ENCODE measurements at regions not wholly inside any gene's neighbourhood (a gene's known extent, or its start where the extent isn't known, plus 50 kb on each side); places are given as distances from the start of the nearest gene placed in this dataset.
A peak's percentile ranks its signal among the peaks of the same experiment; 100 is the strongest.

GRCh38 chr6:79431537-79431933 is 105.7 kb downstream of the LCA5 start:
- TF ChIP-seq NFIC (IDR thresholded peaks at IDR 0.05) (no peak), EGR1 (IDR thresholded peaks at IDR 0.05) (no peak), CEBPB (IDR thresholded peaks at IDR 0.05) (no peak), FOXM1 (IDR thresholded peaks at IDR 0.05; ENCODE audit: borderline replicate concordance, low read depth) (no peak), TCF12 (IDR thresholded peaks at IDR 0.05; ENCODE audit: low read depth) (no peak), USF1 (IDR thresholded peaks at IDR 0.05) (no peak), TEAD4 (IDR thresholded peaks at IDR 0.05) (0 out of 2 replicates have a peak, but pooled peaks have one; percentile 15), ZBTB7A (IDR thresholded peaks at IDR 0.05; ENCODE audit: low read depth) (no peak), CREB1 (IDR thresholded peaks at IDR 0.05; ENCODE audit: low read depth) (no peak), REST (IDR thresholded peaks at IDR 0.05; ENCODE audit: low read depth) (no peak), RAD21 (IDR thresholded peaks at IDR 0.05; ENCODE audit: low read depth) (peak; percentile 39; the same call in 1 of the 2 replicates), MAX (IDR thresholded peaks at IDR 0.05) (no peak), EP300 (IDR thresholded peaks at IDR 0.05; ENCODE audit: borderline replicate concordance) (no peak), TAF1 (IDR thresholded peaks at IDR 0.05; ENCODE audit: low read depth) (no peak)

- no peak for TF ChIP-seq FOXM1 (IDR thresholded peaks at IDR 0.05; ENCODE audit: borderline replicate concordance, low read depth)
- TF ChIP-seq RAD21 (IDR thresholded peaks at IDR 0.05; ENCODE audit: low read depth) = no peak
- no peak for TF ChIP-seq TEAD4 (IDR thresholded peaks at IDR 0.05)
- no peak for TF ChIP-seq NFIC (IDR thresholded peaks at IDR 0.05)
Measured at GRCh38 chr6:79430913-79431536, 106.2 kb downstream of the LCA5 start.

GRCh38 chr6:79427721-79428120 is 109.5 kb downstream of the LCA5 start:
- no peak for TF ChIP-seq TEAD4 (IDR thresholded peaks at IDR 0.05)
- no peak for TF ChIP-seq YY1 (IDR thresholded peaks at IDR 0.05; ENCODE audit: low read depth)
- no peak for TF ChIP-seq ZBTB7A (IDR thresholded peaks at IDR 0.05; ENCODE audit: low read depth)
- no peak for TF ChIP-seq NFIC (IDR thresholded peaks at IDR 0.05)
- no peak for TF ChIP-seq EP300 (IDR thresholded peaks at IDR 0.05; ENCODE audit: borderline replicate concordance)
- no peak for TF ChIP-seq CEBPB (IDR thresholded peaks at IDR 0.05)
- TF ChIP-seq USF1 (IDR thresholded peaks at IDR 0.05) = no peak
- no peak for TF ChIP-seq RAD21 (IDR thresholded peaks at IDR 0.05; ENCODE audit: low read depth)
- TF ChIP-seq EGR1 (IDR thresholded peaks at IDR 0.05) = no peak
- TF ChIP-seq MAX (IDR thresholded peaks at IDR 0.05) = no peak
- no peak for TF ChIP-seq CREB1 (IDR thresholded peaks at IDR 0.05; ENCODE audit: low read depth)
- no peak for TF ChIP-seq FOXM1 (IDR thresholded peaks at IDR 0.05; ENCODE audit: borderline replicate concordance, low read depth)
- no peak for TF ChIP-seq TCF12 (IDR thresholded peaks at IDR 0.05; ENCODE audit: low read depth)
- TF ChIP-seq TAF1 (IDR thresholded peaks at IDR 0.05; ENCODE audit: low read depth) = no peak
- no peak for TF ChIP-seq REST (IDR thresholded peaks at IDR 0.05; ENCODE audit: low read depth)

- TF ChIP-seq CREB1 (IDR thresholded peaks at IDR 0.05; ENCODE audit: low read depth) (no peak), EP300 (IDR thresholded peaks at IDR 0.05; ENCODE audit: borderline replicate concordance) (no peak), USF1 (IDR thresholded peaks at IDR 0.05) (no peak), ZBTB7A (IDR thresholded peaks at IDR 0.05; ENCODE audit: low read depth) (no peak), EGR1 (IDR thresholded peaks at IDR 0.05) (no peak), CEBPB (IDR thresholded peaks at IDR 0.05) (no peak), MAX (IDR thresholded peaks at IDR 0.05) (no peak), TEAD4 (IDR thresholded peaks at IDR 0.05) (no peak), REST (IDR thresholded peaks at IDR 0.05; ENCODE audit: low read depth) (no peak), RAD21 (IDR thresholded peaks at IDR 0.05; ENCODE audit: low read depth) (no peak), NFIC (IDR thresholded peaks at IDR 0.05) (no peak), YY1 (IDR thresholded peaks at IDR 0.05; ENCODE audit: low read depth) (no peak), TCF12 (IDR thresholded peaks at IDR 0.05; ENCODE audit: low read depth) (no peak), FOXM1 (IDR thresholded peaks at IDR 0.05; ENCODE audit: borderline replicate concordance, low read depth) (no peak)
Measured at GRCh38 chr6:79426625-79427278, 110.5 kb downstream of the LCA5 start.
